ENCODE measurements at regions not wholly inside any gene's neighbourhood (a gene's known extent, or its start where the extent isn't known, plus 50 kb on each side); places are given as distances from the start of the nearest gene placed in this dataset.

DNA sequence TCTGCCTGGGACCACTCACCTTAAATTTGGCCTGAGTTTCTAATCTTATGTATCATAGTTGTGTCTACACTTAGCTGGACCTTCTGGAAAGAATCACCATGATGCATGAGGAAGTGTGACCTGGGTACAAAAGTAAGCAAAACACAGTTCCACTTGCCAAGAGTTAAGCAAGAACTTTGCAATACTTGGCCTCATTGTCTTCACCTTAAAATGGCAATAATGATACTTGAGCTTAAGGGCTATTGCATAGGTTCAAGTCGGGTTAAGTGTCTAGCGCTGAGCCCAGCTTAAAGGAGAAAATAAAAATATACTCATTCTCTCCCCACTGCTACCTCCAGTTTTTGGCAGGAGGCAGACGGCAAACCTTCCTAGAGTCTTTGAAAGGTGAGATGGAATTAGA lies 133.9 kb upstream of the BMPER start:
- TF ChIP-seq CEBPB (IDR thresholded peaks at IDR 0.05; ENCODE audit: low read depth) (no peak), POLR2AphosphoS5 (IDR thresholded peaks at IDR 0.05; ENCODE audit: low read depth, low read length) (no peak), CBX3 (IDR thresholded peaks at IDR 0.05; ENCODE audit: low read depth) (no peak)
- TF ChIP-seq, protein P1, sequence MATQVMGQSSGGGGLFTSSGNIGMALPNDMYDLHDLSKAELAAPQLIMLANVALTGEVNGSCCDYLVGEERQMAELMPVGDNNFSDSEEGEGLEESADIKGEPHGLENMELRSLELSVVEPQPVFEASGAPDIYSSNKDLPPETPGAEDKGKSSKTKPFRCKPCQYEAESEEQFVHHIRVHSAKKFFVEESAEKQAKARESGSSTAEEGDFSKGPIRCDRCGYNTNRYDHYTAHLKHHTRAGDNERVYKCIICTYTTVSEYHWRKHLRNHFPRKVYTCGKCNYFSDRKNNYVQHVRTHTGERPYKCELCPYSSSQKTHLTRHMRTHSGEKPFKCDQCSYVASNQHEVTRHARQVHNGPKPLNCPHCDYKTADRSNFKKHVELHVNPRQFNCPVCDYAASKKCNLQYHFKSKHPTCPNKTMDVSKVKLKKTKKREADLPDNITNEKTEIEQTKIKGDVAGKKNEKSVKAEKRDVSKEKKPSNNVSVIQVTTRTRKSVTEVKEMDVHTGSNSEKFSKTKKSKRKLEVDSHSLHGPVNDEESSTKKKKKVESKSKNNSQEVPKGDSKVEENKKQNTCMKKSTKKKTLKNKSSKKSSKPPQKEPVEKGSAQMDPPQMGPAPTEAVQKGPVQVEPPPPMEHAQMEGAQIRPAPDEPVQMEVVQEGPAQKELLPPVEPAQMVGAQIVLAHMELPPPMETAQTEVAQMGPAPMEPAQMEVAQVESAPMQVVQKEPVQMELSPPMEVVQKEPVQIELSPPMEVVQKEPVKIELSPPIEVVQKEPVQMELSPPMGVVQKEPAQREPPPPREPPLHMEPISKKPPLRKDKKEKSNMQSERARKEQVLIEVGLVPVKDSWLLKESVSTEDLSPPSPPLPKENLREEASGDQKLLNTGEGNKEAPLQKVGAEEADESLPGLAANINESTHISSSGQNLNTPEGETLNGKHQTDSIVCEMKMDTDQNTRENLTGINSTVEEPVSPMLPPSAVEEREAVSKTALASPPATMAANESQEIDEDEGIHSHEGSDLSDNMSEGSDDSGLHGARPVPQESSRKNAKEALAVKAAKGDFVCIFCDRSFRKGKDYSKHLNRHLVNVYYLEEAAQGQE (IDR thresholded peaks at IDR 0.05; ENCODE audit: low read depth) = no peak
- Histone ChIP-seq H3K4me1 (ENCODE audit: control insufficient read depth in 1 of 2, insufficient read depth in 2 of 2, low read length in 2 of 2) (no peaks in the 10 kb centered on the region), H3K9me3 (ENCODE audit: control insufficient read depth in 1 of 2, insufficient read depth in 1 of 2, low read depth in 1 of 2, low read length in 2 of 2) (no peaks in the 10 kb centered on the region), H3K4me3 (replicated peaks in 1 of 2; ENCODE audit: low read depth in 1 of 2, low read length in 2 of 2) (no peak overlapping the region), H3K9ac (ENCODE audit: low read length) (no peak overlapping the region), H3K27me3 (ENCODE audit: insufficient read depth, low read length) (no peaks in the 10 kb centered on the region), H3K79me2 (ENCODE audit: insufficient read depth, low read length) (no peaks in the 10 kb centered on the region), H2AFZ (ENCODE audit: low read depth, low read length, poor library complexity, severe bottlenecking) (no peak overlapping the region), H3K36me3 (ENCODE audit: control insufficient read depth in 1 of 2, insufficient read depth in 2 of 2, low read length in 2 of 2) (no peaks in the 10 kb centered on the region), H3K4me2 (ENCODE audit: low read length) (no peak overlapping the region), H3K9me2 (ENCODE audit: insufficient read depth) (no peaks in the 10 kb centered on the region), H3K27ac (ENCODE audit: low read depth, low read length) (no peak overlapping the region), H4K20me1 (ENCODE audit: insufficient read depth) (no peaks in the 10 kb centered on the region)
- RAD21 ChIA-PET (ENCODE audit: low non-redundant PET in 1 of 2, low total read pairs in 2 of 2, uncharacterized antibody in 2 of 2, unreplicated experiment in 2 of 2) = no interaction called here
- CTCF ChIA-PET = no interaction called here
- no peak for ATAC-seq
- intact Hi-C loops (cut with micrococcal nuclease) = no loop called here
- POLR2A ChIA-PET = no interaction called here
- no TSS peak for BruUV-seq (replicated peaks)
- DNase-seq (ENCODE audit: low read depth, low spot score) = no peak

DNA sequence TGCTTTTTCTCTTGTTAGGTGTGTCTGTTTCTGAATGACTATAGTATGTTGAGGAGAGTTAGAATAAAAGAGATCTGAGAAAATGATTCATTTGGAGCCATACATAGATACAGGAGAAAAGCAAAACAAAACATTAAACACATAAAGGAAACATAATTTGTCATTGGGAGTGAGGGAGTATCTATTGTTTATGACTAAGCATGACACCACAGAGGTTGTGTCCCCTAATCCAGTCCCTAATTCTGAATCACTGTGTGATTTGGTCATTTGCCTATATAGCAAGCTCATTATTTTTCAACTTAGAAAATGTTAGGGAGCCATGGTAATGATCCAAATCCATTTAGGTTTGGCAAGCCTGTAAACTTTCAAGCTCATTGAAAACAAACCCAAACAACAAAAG lies 132.3 kb upstream of the BMPER start:
- Histone ChIP-seq H3K9me2 (ENCODE audit: insufficient read depth) (no peaks in the 10 kb centered on the region), H4K20me1 (ENCODE audit: insufficient read depth) (no peaks in the 10 kb centered on the region), H2AFZ (ENCODE audit: low read depth, low read length, poor library complexity, severe bottlenecking) (no peak overlapping the region), H3K27me3 (ENCODE audit: insufficient read depth, low read length) (no peaks in the 10 kb centered on the region), H3K4me2 (ENCODE audit: low read length) (peak overlapping the region; percentile 2; the same call in 1 of the 2 replicates), H3K9ac (ENCODE audit: low read length) (no peak overlapping the region), H3K4me3 (replicated peaks in 1 of 2; ENCODE audit: low read depth in 1 of 2, low read length in 2 of 2) (no peak overlapping the region), H3K4me1 (ENCODE audit: control insufficient read depth in 1 of 2, insufficient read depth in 2 of 2, low read length in 2 of 2) (no peaks in the 10 kb centered on the region), H3K27ac (ENCODE audit: low read depth, low read length) (no peak overlapping the region), H3K36me3 (ENCODE audit: control insufficient read depth in 1 of 2, insufficient read depth in 2 of 2, low read length in 2 of 2) (no peaks in the 10 kb centered on the region), H3K9me3 (ENCODE audit: control insufficient read depth in 1 of 2, insufficient read depth in 1 of 2, low read depth in 1 of 2, low read length in 2 of 2) (no peaks in the 10 kb centered on the region), H3K79me2 (ENCODE audit: insufficient read depth, low read length) (no peaks in the 10 kb centered on the region)
- ChIA-PET CTCF (no interaction called here), RAD21 (ENCODE audit: low non-redundant PET in 1 of 2, low total read pairs in 2 of 2, uncharacterized antibody in 2 of 2, unreplicated experiment in 2 of 2) (no interaction called here), POLR2A (no interaction called here)
- TF ChIP-seq FOSL1 (IDR thresholded peaks at IDR 0.05; ENCODE audit: low read depth) (peak; percentile 29; the same call in 1 of the 2 replicates), ZFX (IDR thresholded peaks at IDR 0.05) (no peak), RAD21 (IDR thresholded peaks at IDR 0.05; ENCODE audit: low read depth) (no peak), ELF1 (IDR thresholded peaks at IDR 0.05; ENCODE audit: borderline replicate concordance, low read depth) (no peak), SRF (IDR thresholded peaks at IDR 0.05; ENCODE audit: low read depth) (no peak)
- intact Hi-C loops (cut with micrococcal nuclease) = no loop called here
- no peak for ATAC-seq
- no peak for DNase-seq (ENCODE audit: low read depth, low spot score)
- BruUV-seq (replicated peaks) = no TSS peak

All from HCT116 (cell line).